CD4-positive, alpha-beta memory T cell (primary cell): ENCODE measurements at regions not wholly inside any gene's neighbourhood (a gene's known extent, or its start where the extent isn't known, plus 50 kb on each side); places are given as distances from the start of the nearest gene placed in this dataset.
A peak's percentile ranks its signal among the peaks of the same experiment; 100 is the strongest.

ENCODE experiments used
- CTCF ChIA-PET: fragments of 350-600 bp; sonication (Branson Sonifier 250); formaldehyde crosslinking; loops from one replicate; lab custom pipeline; 2021; ENCODE audit warnings: inconsistent platforms; ENCODE audit not compliant: partially characterized antibody; lab: Charles Lee
- POLR2A ChIA-PET: fragments of 350-600 bp; sonication (Branson Sonifier 250); formaldehyde crosslinking; loops from one replicate; lab custom pipeline; 2021; ENCODE audit not compliant: partially characterized antibody; lab: Charles Lee
- DNase-seq, 5 donors: peaks; one replicate each; pipeline versions ENCODE4 v3.0.0 to v3.0.0-alpha.2; 2020 to 2022; ENCODE audit warnings: mixed read lengths in 1 of 5
- H3K27ac ChIP-seq: one replicate; pipeline ENCODE4 v1.7.0; 2013; ENCODE audit warnings: low read depth, low read length
- H3K27me3 ChIP-seq: 2 replicates; pipeline ENCODE4 v1.7.0; 2013; ENCODE audit warnings: mild to moderate bottlenecking, low read length, moderate library complexity; ENCODE audit not compliant: insufficient read depth
- H3K36me3 ChIP-seq: 2 replicates; pipeline ENCODE4 v1.7.0; 2013; ENCODE audit warnings: mild to moderate bottlenecking, low read length, moderate library complexity; ENCODE audit not compliant: insufficient read depth
- H3K4me1 ChIP-seq: 2 replicates; pipeline ENCODE4 v1.7.0; 2013; ENCODE audit warnings: mild to moderate bottlenecking, low read length, moderate library complexity; ENCODE audit not compliant: insufficient read depth
- H3K4me3 ChIP-seq, 2 donors: one replicate each; pipeline ENCODE4 v1.7.0; 2013; ENCODE audit warnings: low read length in 2 of 2, mild to moderate bottlenecking in 1 of 2
- H3K9me3 ChIP-seq, 2 donors: one replicate each; pipeline ENCODE4 v1.7.0; 2013; ENCODE audit warnings: low read length in 2 of 2, control low read depth in 1 of 2; ENCODE audit not compliant: control insufficient read depth in 1 of 2
- H3K27ac Mint-ChIP-seq, 7 donors: one replicate each; pipeline ENCODE4 v1.8.0; 2020 to 2021; ENCODE audit warnings: mixed read lengths in 7 of 7, mild to moderate bottlenecking in 6 of 7, inconsistent platforms in 3 of 7, moderate library complexity in 3 of 7
- H3K27me3 Mint-ChIP-seq, 2 donors: one replicate each; pipeline ENCODE4 v1.8.0; 2020 to 2021; ENCODE audit warnings: mixed read lengths in 2 of 2
- H3K36me3 Mint-ChIP-seq, 2 donors: one replicate each; pipeline ENCODE4 v1.8.0; 2020 to 2021; ENCODE audit warnings: mixed read lengths in 2 of 2, inconsistent platforms in 1 of 2, mild to moderate bottlenecking in 1 of 2
- H3K4me1 Mint-ChIP-seq, 4 donors: one replicate each; pipeline ENCODE4 v1.8.0; 2020 to 2021; ENCODE audit warnings: mixed read lengths in 4 of 4, mild to moderate bottlenecking in 1 of 4
- H3K4me3 Mint-ChIP-seq, 8 donors: one replicate each; pipeline ENCODE4 v1.8.0; 2020 to 2021; ENCODE audit warnings: mixed read lengths in 8 of 8, mild to moderate bottlenecking in 7 of 8, moderate library complexity in 6 of 8, inconsistent platforms in 3 of 8
- H3K9me3 Mint-ChIP-seq, 8 donors: one replicate each; pipeline ENCODE4 v1.8.0; 2020 to 2021; ENCODE audit warnings: mixed read lengths in 8 of 8, mild to moderate bottlenecking in 5 of 8, inconsistent platforms in 3 of 8, moderate library complexity in 1 of 8
- intact Hi-C: fragments of 100-400 bp; cut with micrococcal nuclease; formaldehyde crosslinking; loops from one replicate; pipeline ENCODE4 v1.15.1; 2023

GRCh38 chr4:108473163-108473720, 147.1 kb upstream of the RPL34 start:
- Mint-ChIP-seq H3K4me1 (peaks cover under 1 to 5% (median 3%) of the 10 kb centered on the region in 4 donors), H3K27ac (peak overlapping the region in 1 of 7 donors; percentile 5), H3K9me3 (no peaks in the 10 kb centered on the region), H3K36me3 (no peaks in the 10 kb centered on the region), H3K4me3 (no peak overlapping the region), H3K27me3 (no peaks in the 10 kb centered on the region)
- no peaks in the 10 kb centered on the region for H3K27me3 ChIP-seq
- DNase-seq, result peak in 1 of 5 donors; percentile 8
- CTCF ChIA-PET, result interaction anchor here (1.6 to 1.8 kb wide), 2 partner anchors 45 to 443 kb away, joined by 3 to 4 read pairs; no protein-coding TSS in a partner anchor
- no peak overlapping the region for H3K4me3 ChIP-seq
- H3K27ac ChIP-seq, result no peak overlapping the region
- H3K9me3 ChIP-seq, result no peaks in the 10 kb centered on the region
- POLR2A ChIA-PET, result no interaction called here
- H3K36me3 ChIP-seq, result no peaks in the 10 kb centered on the region
- intact Hi-C loops, result loop anchor here (1.0 to 5.0 kb wide), 2 partner anchors 443 to 456 kb away; no protein-coding TSS in a partner anchor
- peaks cover 2% of the 10 kb centered on the region for H3K4me1 ChIP-seq

- peak overlapping the region; percentile 57 to 92 (median 74) for H3K4me3 Mint-ChIP-seq
- H3K4me1 ChIP-seq, result peaks cover 32% of the 10 kb centered on the region
- POLR2A ChIA-PET, result interaction anchor here (0.9 to 2.6 kb wide), 9 partner anchors 14 to 300 kb away, joined by 3 to 12 read pairs (median 4); no protein-coding TSS in a partner anchor
- intact Hi-C loops, result loop anchor here (2.0 to 5.0 kb wide), 4 partner anchors 35 to 294 kb away; no protein-coding TSS in a partner anchor
- CTCF ChIA-PET, result interaction anchor here (1.1 to 2.3 kb wide), 3 partner anchors 9 to 106 kb away, joined by 3 to 10 read pairs (median 8); no protein-coding TSS in a partner anchor
- H3K9me3 ChIP-seq, result no peaks in the 10 kb centered on the region
- no peaks in the 10 kb centered on the region for H3K9me3 Mint-ChIP-seq
- H3K27me3 ChIP-seq, result no peaks in the 10 kb centered on the region
- no peaks in the 10 kb centered on the region for H3K36me3 Mint-ChIP-seq
- no peak overlapping the region for H3K27ac ChIP-seq
- H3K4me1 Mint-ChIP-seq, result peaks cover 21 to 40% (median 32%) of the 10 kb centered on the region in 4 donors
- peak overlapping the region; percentile 70 to 92 (median 79) for H3K27ac Mint-ChIP-seq
- no peaks in the 10 kb centered on the region for H3K36me3 ChIP-seq
- H3K27me3 Mint-ChIP-seq, result no peaks in the 10 kb centered on the region
- H3K4me3 ChIP-seq, result no peak overlapping the region
- peak in 4 of 5 donors; percentile 20 to 33 (median 21) for DNase-seq
Measured at GRCh38 chr4:108466936-108467902, 153.2 kb upstream of the RPL34 start.

GRCh38 chr4:108465886-108466500, 154.4 kb upstream of the RPL34 start:
- Histone ChIP-seq H3K27me3 (no peaks in the 10 kb centered on the region), H3K4me3 (no peak overlapping the region), H3K9me3 (no peaks in the 10 kb centered on the region), H3K4me1 (peaks cover 32% of the 10 kb centered on the region), H3K27ac (no peak overlapping the region), H3K36me3 (no peaks in the 10 kb centered on the region)
- no peak for DNase-seq
- Mint-ChIP-seq H3K4me3 (peak overlapping the region in 7 of 8 donors; percentile 33 to 92 (median 67)), H3K9me3 (peaks cover 0 to 2% (median 0%) of the 10 kb centered on the region in 8 donors), H3K27me3 (no peaks in the 10 kb centered on the region), H3K4me1 (peaks cover 21 to 40% (median 32%) of the 10 kb centered on the region in 4 donors), H3K36me3 (no peaks in the 10 kb centered on the region), H3K27ac (peak overlapping the region in 6 of 7 donors; percentile 19 to 77 (median 42))
- ChIA-PET POLR2A (interaction anchor here (0.9 to 2.6 kb wide), 4 partner anchors 20 to 299 kb away, joined by 3 to 12 read pairs (median 6); no protein-coding TSS in a partner anchor), CTCF (interaction anchor here (1.1 to 2.3 kb wide), 4 partner anchors 11 to 364 kb away, joined by 3 to 10 read pairs (median 6); no protein-coding TSS in a partner anchor)
- intact Hi-C loops, result loop anchor here (2.0 to 5.0 kb wide), 4 partner anchors 34 to 293 kb away; no protein-coding TSS in a partner anchor

- peaks cover 0 to 2% (median 0%) of the 10 kb centered on the region in 8 donors for H3K9me3 Mint-ChIP-seq
- no peaks in the 10 kb centered on the region for H3K4me1 ChIP-seq
- intact Hi-C loops, result no loop called here
- H3K36me3 Mint-ChIP-seq, result no peaks in the 10 kb centered on the region
- H3K27ac ChIP-seq, result no peak overlapping the region
- H3K27me3 ChIP-seq, result no peaks in the 10 kb centered on the region
- H3K4me1 Mint-ChIP-seq, result peaks cover 0 to 2% (median under 1%) of the 10 kb centered on the region in 4 donors
- DNase-seq, result no peak
- no peaks in the 10 kb centered on the region for H3K36me3 ChIP-seq
- CTCF ChIA-PET, result interaction anchor here (1.2 kb wide), 1 partner anchor 35 kb away, joined by 3 read pairs; no protein-coding TSS in a partner anchor
- H3K9me3 ChIP-seq, result no peaks in the 10 kb centered on the region
- POLR2A ChIA-PET, result no interaction called here
- H3K27me3 Mint-ChIP-seq, result peaks cover 0 to 5% of the 10 kb centered on the region in 2 donors
- no peak overlapping the region for H3K4me3 Mint-ChIP-seq
- no peak overlapping the region for H3K4me3 ChIP-seq
- no peak overlapping the region for H3K27ac Mint-ChIP-seq
Measured at GRCh38 chr4:108458681-108459080, 161.7 kb upstream of the RPL34 start.

GRCh38 chr4:108454227-108454626, 166.1 kb upstream of the RPL34 start:
- intact Hi-C loops, result no loop called here
- no peaks in the 10 kb centered on the region for H3K9me3 ChIP-seq
- Mint-ChIP-seq H3K4me3 (no peak overlapping the region), H3K27ac (peak overlapping the region in 1 of 7 donors; percentile 61), H3K4me1 (peaks cover 3 to 6% (median 4%) of the 10 kb centered on the region in 4 donors), H3K9me3 (peaks cover 0 to 2% (median 0%) of the 10 kb centered on the region in 8 donors), H3K27me3 (peaks cover 0 to 5% of the 10 kb centered on the region in 2 donors), H3K36me3 (no peaks in the 10 kb centered on the region)
- H3K4me3 ChIP-seq, result no peak overlapping the region
- H3K27me3 ChIP-seq, result no peaks in the 10 kb centered on the region
- H3K36me3 ChIP-seq, result no peaks in the 10 kb centered on the region
- ChIA-PET CTCF (no interaction called here), POLR2A (no interaction called here)
- H3K4me1 ChIP-seq, result peaks cover 4% of the 10 kb centered on the region
- DNase-seq, result no peak
- H3K27ac ChIP-seq, result no peak overlapping the region

- no peak overlapping the region for H3K4me3 ChIP-seq
- intact Hi-C loops, result no loop called here
- H3K4me1 Mint-ChIP-seq, result peaks cover 6 to 9% (median 7%) of the 10 kb centered on the region in 4 donors
- no peaks in the 10 kb centered on the region for H3K27me3 ChIP-seq
- ChIA-PET POLR2A (interaction anchor here (1.0 kb wide), 1 partner anchor 14 kb away, joined by 3 read pairs; no protein-coding TSS in a partner anchor), CTCF (interaction anchor here (1.2 kb wide), 1 partner anchor 22 kb away, joined by 3 read pairs; no protein-coding TSS in a partner anchor)
- H3K36me3 Mint-ChIP-seq, result no peaks in the 10 kb centered on the region
- no peak overlapping the region for H3K27ac Mint-ChIP-seq
- peaks cover 0 to 2% (median 0%) of the 10 kb centered on the region in 8 donors for H3K9me3 Mint-ChIP-seq
- peaks cover 7% of the 10 kb centered on the region for H3K4me1 ChIP-seq
- H3K9me3 ChIP-seq, result no peaks in the 10 kb centered on the region
- no peak overlapping the region for H3K27ac ChIP-seq
- H3K36me3 ChIP-seq, result no peaks in the 10 kb centered on the region
- no peak for DNase-seq
- H3K4me3 Mint-ChIP-seq, result no peak overlapping the region
- peaks cover 0 to 5% of the 10 kb centered on the region in 2 donors for H3K27me3 Mint-ChIP-seq
Measured at GRCh38 chr4:108453366-108453765, 167.0 kb upstream of the RPL34 start.
